Kidney capillary endothelial cell (primary cell): ENCODE measurements at regions not wholly inside any gene's neighbourhood (a gene's known extent, or its start where the extent isn't known, plus 50 kb on each side); places are given as distances from the start of the nearest gene placed in this dataset.

Experiments used
- DNase-seq: peaks from one replicate; pipeline ENCODE4 v3.0.0-alpha.2; 2018; ENCODE audit warnings: low spot score

GRCh38 chr4:11342401-11342800, 86.3 kb downstream of the HS3ST1 start:
- no peak for DNase-seq

DNA sequence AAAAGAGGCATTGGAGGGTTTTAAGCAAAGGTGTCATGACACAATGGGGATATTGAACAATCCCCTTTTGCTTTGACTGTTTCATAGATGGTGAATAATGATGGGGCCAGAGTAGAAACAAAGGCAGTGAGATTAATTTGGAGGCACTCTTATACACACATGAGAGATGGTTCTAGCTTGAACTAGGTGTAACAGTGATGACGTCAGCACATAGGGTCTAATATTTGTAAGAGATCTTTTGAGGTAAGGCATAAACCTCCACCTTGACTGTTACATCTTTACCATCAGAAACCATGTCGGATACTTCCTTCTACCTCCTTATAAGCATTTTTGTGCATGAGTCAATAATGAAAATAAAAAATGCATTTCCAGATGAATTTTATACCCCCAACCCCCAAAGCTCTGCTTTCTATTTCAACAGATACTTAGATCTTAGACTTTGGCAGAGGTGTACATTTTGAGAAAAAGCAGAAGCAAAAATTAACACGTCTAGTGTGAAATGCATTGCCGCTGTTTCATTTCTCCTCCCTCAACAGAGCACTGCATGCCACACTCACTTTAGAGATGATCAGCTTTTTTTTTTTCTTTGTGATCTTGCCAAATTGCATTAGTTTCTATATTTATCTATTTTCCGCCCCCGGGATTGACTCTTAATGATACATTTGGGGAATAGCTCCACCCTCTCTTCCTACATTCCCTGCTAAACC, 87.2 kb downstream of the HS3ST1 start:
- DNase-seq = no peak

DNA sequence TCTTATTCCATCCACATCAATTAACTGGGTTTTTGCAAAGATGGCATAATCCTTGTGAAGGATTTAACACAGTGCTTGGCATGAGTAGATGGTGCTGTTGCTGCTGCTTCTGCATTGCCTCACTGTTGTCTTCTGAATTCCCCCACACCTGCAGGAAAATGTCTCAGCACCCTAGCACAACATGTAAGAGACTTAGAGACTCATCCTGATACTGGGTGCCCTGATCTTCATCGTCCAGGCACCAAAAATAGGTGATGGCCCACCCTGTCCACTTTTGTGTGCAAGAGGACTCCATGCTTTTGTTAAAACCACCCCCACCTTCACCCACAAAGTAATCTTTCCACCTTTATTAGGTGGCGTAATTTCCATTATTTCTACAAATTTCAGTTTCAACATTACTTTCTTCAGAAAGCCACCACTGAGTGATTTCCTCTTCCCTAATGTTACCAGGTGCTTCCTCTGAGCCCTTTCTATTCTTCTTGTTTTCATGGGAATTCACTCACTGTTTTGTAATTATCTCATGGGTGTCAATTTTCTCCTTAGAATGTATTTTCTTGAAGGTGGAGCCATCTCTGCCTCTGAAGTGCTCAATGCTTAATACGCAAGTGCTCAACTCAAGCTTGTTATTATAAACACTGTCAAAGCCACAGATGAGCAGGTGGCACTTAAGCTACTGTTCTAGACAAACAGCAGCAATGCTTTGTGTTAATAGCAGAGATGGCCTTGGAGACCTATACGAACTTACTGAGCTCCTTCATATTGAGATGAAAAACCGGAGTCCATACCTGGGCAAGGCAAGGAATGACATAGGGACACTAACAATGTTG, 89.5 kb downstream of the HS3ST1 start:
- DNase-seq = no peak

DNA sequence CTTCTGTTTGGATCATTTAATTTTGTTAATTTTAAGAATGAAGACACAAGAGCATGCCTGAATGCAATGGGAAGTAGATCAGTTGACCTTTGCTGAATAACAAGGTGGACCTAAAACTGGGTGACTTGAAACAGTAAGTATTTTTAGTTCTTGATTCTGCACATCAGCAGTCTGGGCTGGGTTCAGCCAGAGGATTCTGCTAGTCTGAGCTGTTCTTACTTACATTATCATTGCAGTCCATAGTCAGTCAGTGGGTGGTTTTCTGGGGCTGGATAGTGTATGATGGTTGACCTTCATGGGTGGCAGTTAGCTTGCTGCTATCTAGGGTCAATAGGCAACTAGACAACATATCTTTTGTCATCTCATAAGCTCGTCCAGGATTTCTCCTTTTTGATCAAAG, 91.4 kb downstream of the HS3ST1 start:
- DNase-seq = no peak

GRCh38 chr4:11336435-11336834, 92.3 kb downstream of the HS3ST1 start:
- DNase-seq = no peak

GRCh38 chr4:11334887-11335286, 93.8 kb downstream of the HS3ST1 start:
- no peak for DNase-seq

DNA sequence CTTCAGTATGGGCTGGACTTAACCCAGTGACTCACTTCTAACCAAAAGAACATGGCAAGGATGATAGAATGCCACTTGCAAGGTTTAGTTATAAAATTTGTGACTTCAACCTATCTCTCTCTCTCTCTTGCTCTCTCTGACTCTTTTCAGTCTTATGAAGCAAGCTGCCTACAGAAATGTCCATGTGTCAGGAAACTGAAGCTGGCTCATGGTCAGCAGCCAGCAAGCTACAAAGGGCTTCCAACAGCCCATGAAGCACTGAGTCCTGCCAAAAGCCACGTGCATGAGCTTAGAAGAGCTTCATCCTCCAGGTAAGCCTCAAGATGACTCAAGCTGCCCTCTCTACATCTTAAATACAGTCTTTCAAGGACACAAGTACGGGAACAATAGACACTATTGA, 100.3 kb downstream of the HS3ST1 start:
- no peak for DNase-seq

DNA sequence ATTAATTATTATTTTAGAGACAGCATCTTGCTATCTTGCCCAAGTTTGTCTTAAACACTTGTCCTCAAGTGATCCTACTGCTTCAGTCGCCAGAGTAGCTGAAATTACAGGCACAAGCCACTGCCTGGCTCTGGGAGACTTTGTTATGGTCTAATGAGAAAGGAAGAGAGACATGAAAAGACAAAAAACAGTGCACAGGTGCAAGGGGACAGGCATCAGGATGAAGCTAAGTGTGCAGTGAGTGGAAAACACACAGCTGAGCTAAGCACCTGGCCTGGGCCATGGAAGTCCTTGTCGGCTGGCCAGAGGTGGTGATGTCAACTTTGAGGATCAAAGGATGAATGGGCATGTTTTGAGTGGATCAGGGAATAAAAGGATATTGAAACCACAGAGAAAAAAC, 102.7 kb downstream of the HS3ST1 start:
- no peak for DNase-seq

DNA sequence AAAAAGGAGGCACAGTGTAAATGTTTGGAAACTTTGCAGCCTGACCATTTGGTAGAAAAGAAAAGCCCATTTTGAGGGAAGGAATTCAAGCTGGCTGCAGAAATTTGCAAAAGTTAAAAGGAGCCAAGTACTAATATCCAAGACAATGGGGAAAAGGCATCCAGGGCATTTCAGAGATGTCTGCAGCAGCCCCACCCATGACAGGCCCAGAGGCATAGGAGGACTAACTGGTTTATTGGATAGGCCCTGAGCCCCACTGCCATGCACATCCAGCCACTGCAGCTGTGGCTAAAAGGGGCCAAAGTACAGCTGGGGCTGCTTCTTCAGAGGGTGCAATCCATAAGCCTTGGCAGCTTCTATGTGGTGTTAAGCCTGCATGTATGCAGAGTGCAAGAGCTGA, 104.9 kb downstream of the HS3ST1 start:
- DNase-seq = no peak

DNA sequence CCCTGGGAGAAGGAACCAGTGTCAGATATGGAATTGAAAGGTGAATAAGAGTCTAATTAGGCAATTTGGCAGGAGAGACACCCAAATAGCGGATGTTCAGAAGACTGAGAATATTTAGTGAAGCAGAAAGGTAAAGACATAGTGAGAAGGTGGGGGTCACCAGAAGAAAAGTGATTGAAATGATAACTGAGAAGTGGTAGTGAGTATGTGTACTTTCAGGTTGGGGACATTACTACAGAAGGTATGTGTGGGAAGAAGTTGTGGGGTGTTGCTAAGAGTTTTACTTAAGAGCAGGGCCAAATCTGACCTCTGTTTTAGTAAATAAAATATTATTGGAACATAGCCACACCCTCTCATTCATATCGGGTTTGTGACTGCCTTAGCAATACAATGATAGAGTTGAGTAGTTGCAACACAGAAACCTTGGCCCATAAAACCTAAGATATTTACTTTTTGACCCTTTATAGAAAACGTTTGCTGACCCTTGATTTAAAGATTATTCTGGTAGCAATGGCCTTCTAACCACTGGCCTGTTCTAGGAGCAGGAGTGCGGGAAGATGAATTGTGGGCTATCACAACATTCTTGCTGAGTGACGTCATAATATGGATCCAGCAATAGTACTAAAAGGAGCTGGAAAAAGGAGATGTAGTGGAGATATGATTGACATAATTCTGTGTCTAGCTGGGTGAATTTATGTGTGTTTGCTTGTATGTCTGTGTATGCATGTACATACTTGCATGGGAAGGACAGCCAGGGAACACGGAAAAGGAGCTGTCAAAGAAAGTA, 115.3 kb downstream of the HS3ST1 start:
- no peak for DNase-seq

- DNase-seq = no peak
Observed at GRCh38 chr4:11312389-11312788, 116.3 kb downstream of the HS3ST1 start.

DNA sequence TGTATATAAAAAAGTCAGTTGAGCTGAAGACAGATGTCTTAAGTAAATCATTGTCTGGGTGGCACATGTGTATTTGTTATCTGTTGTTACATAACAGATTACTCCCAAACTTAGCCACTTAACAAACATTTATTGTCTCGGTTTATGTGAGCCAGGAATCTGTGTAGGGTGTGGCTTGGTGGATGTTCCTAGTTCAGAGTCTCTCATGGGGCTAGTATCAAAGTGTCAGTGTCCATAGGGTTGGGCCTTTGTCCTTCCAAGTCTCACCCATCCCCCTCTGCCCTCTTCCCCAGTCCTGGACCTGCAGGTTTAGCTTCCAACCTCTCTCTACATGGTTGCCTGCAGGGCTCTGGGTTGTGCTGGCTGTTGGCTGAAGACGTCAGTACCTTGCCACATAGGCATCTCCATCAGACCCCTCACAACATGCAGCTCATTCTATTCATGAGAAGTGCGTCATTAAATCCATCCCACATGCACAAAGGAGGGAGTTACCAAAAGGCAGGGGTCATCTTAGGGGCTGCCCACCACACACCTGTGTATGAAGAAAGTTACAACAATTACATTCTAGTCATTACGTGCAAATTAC, 127.5 kb downstream of the HS3ST1 start:
- no peak for DNase-seq

- no peak for DNase-seq
Observed at GRCh38 chr4:11299836-11300235, 128.9 kb downstream of the HS3ST1 start.

DNA sequence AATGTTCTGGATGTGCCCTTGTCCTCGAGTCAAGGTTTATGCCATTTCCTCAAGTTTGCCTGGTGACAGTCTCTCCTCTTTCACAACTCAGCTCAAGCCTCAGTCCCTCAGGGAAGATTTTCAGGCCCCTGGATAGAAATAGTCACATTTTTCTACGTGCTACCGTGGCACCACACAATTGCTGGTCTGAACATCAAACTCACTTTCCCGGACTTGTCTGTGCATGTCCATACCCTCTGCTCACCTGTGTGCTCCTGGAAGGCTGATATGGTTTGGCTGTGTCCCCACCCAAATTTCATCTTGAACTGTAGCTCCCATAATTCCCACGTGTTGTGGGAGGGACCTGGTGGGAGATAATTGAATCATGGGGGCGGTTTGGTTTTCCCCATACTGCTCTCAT, 129.7 kb downstream of the HS3ST1 start:
- DNase-seq = no peak

DNA sequence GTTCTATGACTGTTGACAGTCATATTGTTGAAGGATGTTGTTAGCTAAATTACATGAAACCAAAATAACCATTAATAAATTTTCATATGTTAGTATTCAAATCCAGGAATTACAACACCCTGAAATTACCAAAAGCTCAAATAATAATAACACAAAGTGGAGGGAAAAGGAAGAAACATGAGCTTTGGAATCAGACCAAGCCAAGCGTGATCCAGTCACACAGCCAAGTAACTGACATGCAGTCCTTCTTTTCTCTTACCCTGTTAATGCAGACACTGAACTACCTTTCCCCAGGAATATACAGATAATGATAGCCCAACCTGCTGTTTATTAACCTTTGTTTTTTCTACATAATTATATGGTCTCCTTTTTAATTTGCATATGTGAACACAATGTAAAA, 130.2 kb downstream of the HS3ST1 start:
- DNase-seq = no peak

DNA sequence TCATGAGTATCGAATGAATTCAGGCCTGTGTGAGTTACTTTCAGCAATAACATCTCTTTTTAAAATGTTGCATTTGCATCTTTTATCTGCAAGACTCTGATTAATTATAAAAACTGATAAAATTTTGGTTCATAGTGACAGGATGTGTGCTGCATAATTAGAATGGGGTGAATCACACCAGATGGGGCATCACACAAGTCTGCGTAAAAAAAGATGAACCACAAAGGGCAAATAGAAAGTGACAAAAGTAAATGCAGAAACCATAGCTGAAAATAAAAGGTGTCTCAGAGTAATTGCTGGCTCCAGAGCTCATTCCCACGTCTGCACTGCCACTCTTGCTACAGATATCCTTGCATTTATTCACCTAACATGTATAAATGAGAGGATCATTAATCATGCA, 131.1 kb downstream of the HS3ST1 start:
- DNase-seq = no peak

- DNase-seq = peak; percentile 59
Observed at GRCh38 chr4:11297201-11297600, 131.5 kb downstream of the HS3ST1 start.

- DNase-seq = no peak
Observed at GRCh38 chr4:11293866-11294265, 134.8 kb downstream of the HS3ST1 start.

- no peak for DNase-seq
Observed at GRCh38 chr4:11287055-11287454, 141.6 kb downstream of the HS3ST1 start.

DNA sequence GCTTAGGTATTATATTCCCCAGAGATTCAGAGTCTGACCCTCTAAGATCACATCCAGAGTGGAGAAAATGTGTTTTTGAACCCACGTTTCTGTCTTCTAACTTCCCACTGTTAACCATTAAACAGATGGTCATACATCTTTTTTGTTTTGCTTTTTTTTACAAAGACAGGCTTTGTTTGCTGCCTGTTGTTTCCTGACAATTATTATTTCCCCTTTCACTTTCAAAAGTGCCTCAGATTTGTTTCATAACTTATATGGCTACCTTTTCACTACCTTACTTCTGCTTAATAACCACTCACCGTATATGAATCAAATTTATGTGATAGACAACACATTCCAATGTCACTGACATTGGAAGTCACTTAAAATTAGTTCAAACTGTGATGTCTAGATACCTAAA, 142.2 kb downstream of the HS3ST1 start:
- DNase-seq = no peak

DNA sequence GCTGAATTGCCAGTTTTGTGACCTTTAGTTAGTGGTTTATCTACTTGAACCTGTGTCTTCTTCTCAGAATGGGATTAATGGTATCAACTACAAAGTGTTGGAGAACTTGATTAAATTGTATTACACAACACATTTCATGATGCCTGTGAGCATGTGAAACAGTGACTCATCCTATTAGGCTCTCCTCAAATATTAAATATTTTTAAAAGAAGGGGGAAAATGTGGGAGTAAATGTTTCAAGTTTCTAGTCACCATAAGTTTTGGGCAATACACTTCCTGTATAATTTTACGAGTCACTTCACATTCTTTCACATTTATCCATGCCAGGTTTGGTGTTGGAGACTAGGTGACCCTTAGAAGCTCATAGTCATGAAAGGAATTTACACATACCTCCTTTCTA, 147.0 kb downstream of the HS3ST1 start:
- no peak for DNase-seq

- no peak for DNase-seq
Observed at GRCh38 chr4:11271263-11271662, 157.4 kb downstream of the HS3ST1 start.

DNA sequence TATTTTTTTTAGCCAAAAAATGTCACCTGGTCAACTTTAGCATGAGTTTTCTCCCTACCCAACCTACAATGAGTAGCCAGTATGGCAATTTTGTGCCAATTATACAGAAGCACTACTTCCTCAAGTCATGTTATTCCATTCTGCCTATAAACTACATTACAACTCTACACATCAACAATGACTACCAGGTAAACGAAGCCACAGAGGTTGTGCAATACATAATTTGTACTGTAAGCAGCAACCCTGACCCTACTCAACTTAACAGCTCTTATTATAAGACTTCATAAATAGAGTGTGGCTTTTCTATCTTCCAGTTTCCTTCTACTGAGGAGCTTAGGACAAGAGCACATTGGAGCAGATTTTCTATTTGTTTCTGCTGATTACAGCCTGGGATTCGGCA, 160.5 kb downstream of the HS3ST1 start:
- DNase-seq = no peak
